Right lung (tissue), 2 donors: ENCODE measurements at regions not wholly inside any gene's neighbourhood (a gene's known extent, or its start where the extent isn't known, plus 50 kb on each side); places are given as distances from the start of the nearest gene placed in this dataset.

Experiments
- DNase-seq, 2 donors: peaks; one replicate each; pipeline ENCODE4 v3.0.0-alpha.2; 2013

- no peak for DNase-seq
Measured at GRCh38 chr12:84807249-84807648, 105.3 kb downstream of the SLC6A15 start.

- no peak for DNase-seq
Measured at GRCh38 chr12:84805474-84805858, 107.1 kb downstream of the SLC6A15 start.

- DNase-seq: no peak
Measured at GRCh38 chr12:84804691-84805473, 107.7 kb downstream of the SLC6A15 start.

GRCh38 chr12:84803661-84804060 lies 108.9 kb downstream of the SLC6A15 start:
- DNase-seq: no peak

GRCh38 chr12:84802161-84802560 lies 110.4 kb downstream of the SLC6A15 start:
- DNase-seq: peak in 1 of 2 donors; percentile 10

- no peak for DNase-seq
Measured at GRCh38 chr12:84793558-84794367, 118.8 kb downstream of the SLC6A15 start.

- no peak for DNase-seq
Measured at GRCh38 chr12:84791444-84791843, 121.2 kb downstream of the SLC6A15 start.

GRCh38 chr12:84789184-84789583 lies 123.4 kb downstream of the SLC6A15 start:
- DNase-seq: no peak

- no peak for DNase-seq
Measured at GRCh38 chr12:84787253-84787652, 125.3 kb downstream of the SLC6A15 start.

- DNase-seq: no peak
Measured at GRCh38 chr12:84786622-84787021, 126.0 kb downstream of the SLC6A15 start.

- DNase-seq: no peak
Measured at GRCh38 chr12:84785951-84786350, 126.6 kb downstream of the SLC6A15 start.

GRCh38 chr12:84785281-84785680 lies 127.3 kb downstream of the SLC6A15 start:
- DNase-seq: no peak

- no peak for DNase-seq
Measured at GRCh38 chr12:84779169-84779568, 133.4 kb downstream of the SLC6A15 start.

GRCh38 chr12:84772281-84772680 lies 140.3 kb downstream of the SLC6A15 start:
- DNase-seq: no peak

GRCh38 chr12:84767079-84767478 lies 145.5 kb downstream of the SLC6A15 start:
- no peak for DNase-seq

- DNase-seq: no peak
Measured at GRCh38 chr12:84766375-84766774, 146.2 kb downstream of the SLC6A15 start.

GRCh38 chr12:84764001-84764400 lies 148.6 kb downstream of the SLC6A15 start:
- no peak for DNase-seq

GRCh38 chr12:84763107-84763506 lies 149.5 kb downstream of the SLC6A15 start:
- no peak for DNase-seq

- no peak for DNase-seq
Measured at GRCh38 chr12:84760091-84760865, 152.3 kb downstream of the SLC6A15 start.

- DNase-seq: no peak
Measured at GRCh38 chr12:84757978-84758377, 154.6 kb downstream of the SLC6A15 start.

- no peak for DNase-seq
Measured at GRCh38 chr12:84756961-84757360, 155.6 kb downstream of the SLC6A15 start.

- no peak for DNase-seq
Measured at GRCh38 chr12:84745127-84745526, 167.5 kb downstream of the SLC6A15 start.
